ENCODE measurements at regions not wholly inside any gene's neighbourhood (a gene's known extent, or its start where the extent isn't known, plus 50 kb on each side); places are given as distances from the start of the nearest gene placed in this dataset.

DNA sequence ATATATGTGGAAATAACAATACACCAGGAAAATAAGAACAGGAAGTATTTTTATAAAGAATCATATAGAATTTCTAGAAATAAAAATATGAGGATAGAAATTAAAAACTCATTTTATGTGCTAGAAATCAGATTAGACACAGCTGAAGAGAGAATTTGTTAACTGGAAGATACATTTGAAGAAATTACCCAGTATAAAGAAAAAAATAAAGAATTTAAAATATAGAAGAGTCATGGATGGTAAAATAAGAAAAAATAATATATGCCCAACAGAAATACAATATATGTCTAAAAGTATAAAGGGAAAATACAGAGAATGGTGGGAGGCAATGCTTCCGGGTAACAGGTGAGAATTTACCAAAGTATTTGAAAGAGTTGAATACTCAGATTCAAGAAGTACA is 539.9 kb downstream of the NR4A2 start:
- no peaks in the 10 kb centered on the region for H3K4me1 ChIP-seq (ENCODE audit: insufficient read depth, low read length)
- no peak overlapping the region for H2BK12ac ChIP-seq (ENCODE audit: insufficient read length, low read depth, low read length)
- no peak overlapping the region for H3T11ph ChIP-seq (ENCODE audit: low read length)
- no peak overlapping the region for H3K9ac ChIP-seq (ENCODE audit: extremely low read depth, insufficient read length, low read length)
- no peak overlapping the region for H3K56ac ChIP-seq (ENCODE audit: insufficient read length, low read depth, low read length)
- Mint-ChIP-seq H3K4me1 (no peaks in the 10 kb centered on the region), H3K36me3 (ENCODE audit: insufficient read depth in 1 of 3, low read depth in 3 of 3) (peaks cover 20 to 41% (median 34%) of the 10 kb centered on the region in 3 experiments), H3K27me3 (ENCODE audit: low read depth) (no peaks in the 10 kb centered on the region), H3K9me3 (peaks cover 35 to 46% of the 10 kb centered on the region in 2 experiments), H3K27ac (no peak overlapping the region), H3K4me3 (no peak overlapping the region)
- H2BK120ac ChIP-seq (ENCODE audit: low read depth, low read length, poor library complexity, severe bottlenecking): no peak overlapping the region
- H3K23ac ChIP-seq (ENCODE audit: insufficient read length, low read depth, low read length): no peak overlapping the region
- H3K14ac ChIP-seq (ENCODE audit: insufficient read depth, low read length): no peak overlapping the region
- no peak overlapping the region for H4K91ac ChIP-seq (ENCODE audit: insufficient read length, low read depth, low read length)
- H4K8ac ChIP-seq (replicated peaks; ENCODE audit: insufficient read length, low read depth, low read length): no peak overlapping the region
- H3K79me1 ChIP-seq (ENCODE audit: insufficient read depth, low read depth, low read length, poor library complexity, severe bottlenecking): no peaks in the 10 kb centered on the region
- H3K79me2 ChIP-seq (ENCODE audit: insufficient read depth, low read length): no peaks in the 10 kb centered on the region
- H4K5ac ChIP-seq (ENCODE audit: insufficient read length, low read depth, low read length): no peak overlapping the region
- DNase-seq: no peak
- H3K23me2 ChIP-seq (ENCODE audit: insufficient read length, low read depth, low read length, poor library complexity, severe bottlenecking): no peaks in the 10 kb centered on the region
- H2AK5ac ChIP-seq (ENCODE audit: insufficient read length, low read length): no peak overlapping the region
- H2BK5ac ChIP-seq (ENCODE audit: insufficient read length, low read length): no peak overlapping the region
- H3K4me2 ChIP-seq (ENCODE audit: insufficient read depth, insufficient read length, low read length): no peak overlapping the region
- no peak overlapping the region for H3K4ac ChIP-seq (ENCODE audit: low read depth, low read length)
- no peak overlapping the region for H3K27ac ChIP-seq (ENCODE audit: insufficient read length, low read depth, low read length)
- H3K18ac ChIP-seq (ENCODE audit: insufficient read length, low read depth, low read length): no peak overlapping the region
- WGBS (ENCODE audit: extremely low coverage, insufficient read length, low lambda C conversion rate): no CpG with 5 or more reads among the region's 1 CpG
- H2AFZ ChIP-seq (ENCODE audit: low read length): no peak overlapping the region
- no peaks in the 10 kb centered on the region for H3K9me3 ChIP-seq (ENCODE audit: control insufficient read depth, low read depth, low read length)
- H2BK15ac ChIP-seq (ENCODE audit: low read depth, low read length): no peak overlapping the region
- no peak for TF ChIP-seq CTCF (conservative IDR thresholded peaks at IDR 0.05)
- no peaks in the 10 kb centered on the region for H3K27me3 ChIP-seq (ENCODE audit: insufficient read depth, low read length)
- no peak overlapping the region for H2BK20ac ChIP-seq (ENCODE audit: low read depth, low read length, poor library complexity, severe bottlenecking)
- no peaks in the 10 kb centered on the region for H4K20me1 ChIP-seq (ENCODE audit: control insufficient read depth, insufficient read depth, insufficient read length)

Measured in H9 (cell line).